Urinary bladder (tissue), 3 donors: ENCODE measurements at regions not wholly inside any gene's neighbourhood (a gene's known extent, or its start where the extent isn't known, plus 50 kb on each side); places are given as distances from the start of the nearest gene placed in this dataset.

ENCODE experiments used
- DNase-seq: peaks from one replicate; pipeline ENCODE4 v3.0.0-alpha.2; 2015; ENCODE audit errors: extremely low spot score
- H3K27ac ChIP-seq: one replicate; pipeline ENCODE4 v1.5.1; 2013; ENCODE audit warnings: low read depth, mild to moderate bottlenecking, moderate library complexity
- H3K36me3 ChIP-seq: one replicate; pipeline ENCODE4 v1.6.1; 2013; ENCODE audit warnings: mild to moderate bottlenecking, moderate library complexity; ENCODE audit not compliant: insufficient read depth
- H3K4me1 ChIP-seq: one replicate; pipeline ENCODE4 v1.6.1; 2013; ENCODE audit warnings: mild to moderate bottlenecking, moderate library complexity; ENCODE audit not compliant: insufficient read depth
- H3K4me3 ChIP-seq: one replicate; pipeline ENCODE4 v1.5.1; 2013; ENCODE audit warnings: low read depth, low read length
- WGBS: extraction: QIAGEN DNeasy Blood & Tissue Kit; methylation state at CpG from one replicate; pipeline ENCODE4 v1.1.7; 2013; 5-methylcytosine and 5-hydroxymethylcytosine counted together
- donor health status: healthy with polysubstance abuse.
- donor health status: healthy.

DNA sequence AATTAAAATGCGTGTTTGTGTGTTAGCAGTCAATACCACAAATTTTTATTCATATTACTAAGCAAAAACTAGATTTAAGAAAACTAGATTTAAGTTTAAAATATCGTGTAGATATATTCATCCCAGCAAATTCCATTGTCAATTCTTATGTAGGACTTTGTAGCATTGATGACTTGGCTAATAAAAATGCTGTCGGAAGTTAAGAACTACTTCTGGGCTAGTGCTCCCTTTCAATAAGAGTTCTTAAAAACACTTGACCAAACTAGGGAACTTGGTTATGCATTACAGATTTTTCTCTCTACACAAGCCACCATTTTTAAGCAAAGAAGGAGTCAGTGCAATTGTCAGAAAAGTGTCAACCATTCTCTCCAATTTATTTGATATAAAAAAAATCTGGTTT is 68.7 kb upstream of the RAD23B start:
- no peak for DNase-seq
- Histone ChIP-seq H3K27ac (no peak overlapping the region), H3K4me3 (no peak overlapping the region), H3K36me3 (no peaks in the 10 kb centered on the region), H3K4me1 (no peaks in the 10 kb centered on the region)
- WGBS: 95% methylated on average over 3 of the region's 3 CpGs

DNA sequence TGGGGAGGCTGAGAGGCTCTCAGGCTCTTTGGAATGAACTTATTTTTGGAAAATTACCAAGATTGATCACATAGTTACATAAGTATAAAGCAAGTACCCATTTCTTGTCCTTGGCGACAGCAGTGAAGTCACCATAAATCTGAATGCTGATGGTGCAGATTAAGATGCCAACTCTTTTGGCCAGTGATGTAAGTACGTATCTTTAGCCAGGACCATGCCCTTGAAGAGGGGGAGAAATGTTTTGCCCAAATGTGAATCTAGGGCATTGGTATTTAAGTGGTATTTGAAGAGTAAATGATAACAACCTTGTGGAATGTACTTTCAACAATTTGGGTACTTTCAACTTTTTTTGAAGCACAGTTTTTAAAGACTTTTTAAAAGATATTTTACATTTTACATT is 68.2 kb upstream of the RAD23B start:
- no peak overlapping the region for H3K27ac ChIP-seq
- 84% methylated on average over 2 of the region's 2 CpGs for WGBS
- H3K36me3 ChIP-seq: no peaks in the 10 kb centered on the region
- no peaks in the 10 kb centered on the region for H3K4me1 ChIP-seq
- H3K4me3 ChIP-seq: no peak overlapping the region
- DNase-seq: no peak

DNA sequence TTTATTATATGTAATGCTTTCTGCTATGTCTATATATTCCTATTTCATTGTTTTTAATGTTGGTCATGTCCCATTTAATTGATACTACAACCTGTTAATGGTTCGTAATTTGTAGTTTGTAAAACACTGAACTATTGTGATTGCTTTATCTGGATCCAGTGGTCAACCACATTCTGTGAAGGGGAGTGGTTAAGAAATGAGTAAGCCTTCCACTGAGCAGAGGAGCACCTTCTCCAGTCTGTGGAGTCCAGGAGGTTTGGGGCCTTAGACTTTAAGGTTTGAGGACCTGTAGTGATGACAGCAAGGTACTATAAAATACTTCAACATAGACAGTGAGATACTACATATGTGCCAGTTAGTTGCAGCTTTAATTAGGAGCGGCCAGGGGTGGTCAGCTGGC is 67.7 kb upstream of the RAD23B start:
- 94% methylated on average over 2 of the region's 2 CpGs for WGBS

DNA sequence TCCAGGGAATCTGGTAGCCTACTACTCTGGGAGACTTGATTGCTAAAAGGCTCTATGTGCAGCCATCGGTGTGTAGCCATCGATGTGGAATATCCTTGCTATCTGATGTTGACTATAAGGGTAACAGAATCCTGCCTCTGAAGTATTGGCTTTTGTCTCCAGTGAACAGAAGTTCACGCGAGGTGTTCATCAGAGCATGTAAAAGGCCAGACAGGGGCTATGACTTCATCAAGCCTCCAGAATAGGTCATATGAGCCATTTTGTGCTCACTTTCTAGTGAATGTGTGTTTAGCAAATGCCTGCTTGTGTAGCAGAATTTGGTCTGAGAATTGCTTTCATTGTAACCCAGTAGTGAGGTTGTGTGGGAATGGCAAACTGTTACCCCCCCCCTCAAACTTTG is 66.8 kb upstream of the RAD23B start:
- Histone ChIP-seq H3K27ac (no peak overlapping the region), H3K4me1 (no peaks in the 10 kb centered on the region), H3K36me3 (no peaks in the 10 kb centered on the region), H3K4me3 (no peak overlapping the region)
- WGBS: 97% methylated on average over 4 of the region's 4 CpGs
- DNase-seq: no peak

More for the DNA sequence above, 67.7 kb upstream of the RAD23B start:
- Histone ChIP-seq H3K27ac (no peak overlapping the region), H3K36me3 (no peaks in the 10 kb centered on the region), H3K4me1 (no peaks in the 10 kb centered on the region), H3K4me3 (no peak overlapping the region)
- no peak for DNase-seq

DNA sequence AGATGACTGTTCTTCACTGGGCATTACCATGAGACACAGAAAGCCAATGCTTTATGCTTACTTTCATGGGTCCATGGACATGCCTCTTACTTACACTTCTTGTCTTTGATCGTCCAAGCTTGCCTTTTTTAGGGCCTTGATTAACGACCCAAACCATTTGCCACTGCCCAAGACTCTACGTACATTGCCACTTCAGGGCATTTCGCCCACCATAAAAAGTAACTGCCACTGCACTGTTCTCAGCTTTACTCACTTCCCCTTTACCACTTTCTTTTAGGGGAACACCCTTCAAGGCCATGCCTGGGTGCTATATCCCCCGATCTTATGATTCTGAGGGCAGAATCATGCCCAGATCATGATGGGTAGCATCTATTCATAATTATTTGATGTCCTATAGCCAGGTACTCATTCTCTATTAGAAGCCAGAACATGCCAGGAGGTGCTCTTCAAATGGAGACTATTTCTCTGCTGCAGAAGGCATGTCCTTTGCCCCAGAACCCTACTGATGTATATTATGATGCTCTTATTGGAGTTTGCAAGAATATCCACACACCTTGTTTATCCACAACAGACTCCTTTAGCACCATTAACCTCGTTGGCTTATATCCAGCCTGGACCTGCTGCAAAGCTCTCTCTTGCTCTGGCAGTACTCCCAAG is 64.1 kb upstream of the RAD23B start:
- WGBS: 74% methylated on average over 6 of the region's 6 CpGs
- DNase-seq: no peak
- H3K4me1 ChIP-seq: no peaks in the 10 kb centered on the region
- no peak overlapping the region for H3K4me3 ChIP-seq
- H3K36me3 ChIP-seq: no peaks in the 10 kb centered on the region
- no peak overlapping the region for H3K27ac ChIP-seq

DNA sequence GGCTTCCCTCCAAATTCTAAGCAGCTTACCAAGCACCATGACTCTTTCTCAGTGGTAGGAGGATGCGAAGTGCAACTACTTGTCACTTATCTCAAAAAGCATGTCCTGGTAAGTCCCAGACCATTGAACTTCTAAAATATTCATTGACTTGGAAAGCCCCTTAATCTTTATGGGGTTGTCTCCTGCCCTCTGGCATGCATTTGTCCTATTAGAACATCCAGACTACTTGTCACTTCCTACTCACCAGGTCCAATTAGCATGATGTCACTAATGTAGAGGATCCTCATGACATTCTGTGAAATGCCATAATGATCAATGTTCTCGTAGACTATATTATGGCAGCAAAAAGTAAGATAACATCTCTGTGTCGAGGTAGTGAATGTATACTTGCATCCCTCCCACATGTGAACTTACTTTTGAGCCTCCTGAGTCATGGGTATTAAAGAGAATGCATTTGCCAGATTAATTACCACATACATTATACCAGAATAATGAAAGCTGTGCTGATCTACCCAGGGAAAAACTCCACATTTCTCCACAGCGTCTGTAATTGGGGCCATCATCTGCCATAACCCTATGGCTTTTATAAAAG is 63.5 kb upstream of the RAD23B start:
- H3K4me1 ChIP-seq: no peaks in the 10 kb centered on the region
- DNase-seq: no peak
- no peak overlapping the region for H3K4me3 ChIP-seq
- H3K27ac ChIP-seq: no peak overlapping the region
- 83% methylated on average over 4 of the region's 4 CpGs for WGBS
- H3K36me3 ChIP-seq: no peaks in the 10 kb centered on the region

DNA sequence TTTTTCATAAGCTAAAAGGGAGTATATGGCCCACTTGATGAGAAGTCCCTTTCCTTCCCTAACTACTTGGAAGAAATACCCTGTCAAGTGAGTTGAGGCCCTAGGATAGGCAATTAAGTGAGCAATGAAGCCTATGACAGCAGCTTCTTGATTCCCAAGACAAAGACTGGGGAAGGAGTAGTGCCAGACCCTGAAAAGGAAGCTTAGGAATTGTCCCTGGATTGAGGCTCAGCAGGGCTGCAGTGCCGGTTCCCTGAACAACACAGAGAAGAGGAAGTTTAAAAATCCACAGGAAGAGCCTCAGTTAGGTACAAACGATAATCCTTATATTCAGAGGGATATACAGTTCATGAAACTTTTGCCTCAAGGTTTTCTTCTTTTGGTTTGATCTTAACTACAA is 61.8 kb upstream of the RAD23B start:
- H3K4me1 ChIP-seq: no peaks in the 10 kb centered on the region
- no peaks in the 10 kb centered on the region for H3K36me3 ChIP-seq
- WGBS: 32% methylated on average over 2 of the region's 2 CpGs
- DNase-seq: no peak
- H3K27ac ChIP-seq: no peak overlapping the region
- H3K4me3 ChIP-seq: no peak overlapping the region

- Histone ChIP-seq H3K27ac (no peak overlapping the region), H3K36me3 (no peaks in the 10 kb centered on the region), H3K4me3 (no peak overlapping the region), H3K4me1 (no peaks in the 10 kb centered on the region)
- no peak for DNase-seq
- WGBS: 38% methylated on average over 7 of the region's 7 CpGs
Observed at GRCh38 chr9:107222020-107222522, 61.0 kb upstream of the RAD23B start.

- WGBS: 81% methylated on average over 2 of the region's 2 CpGs
- Histone ChIP-seq H3K27ac (no peak overlapping the region), H3K4me1 (no peaks in the 10 kb centered on the region), H3K4me3 (no peak overlapping the region), H3K36me3 (no peaks in the 10 kb centered on the region)
- DNase-seq: no peak
Observed at GRCh38 chr9:107223381-107223780, 59.7 kb upstream of the RAD23B start.

DNA sequence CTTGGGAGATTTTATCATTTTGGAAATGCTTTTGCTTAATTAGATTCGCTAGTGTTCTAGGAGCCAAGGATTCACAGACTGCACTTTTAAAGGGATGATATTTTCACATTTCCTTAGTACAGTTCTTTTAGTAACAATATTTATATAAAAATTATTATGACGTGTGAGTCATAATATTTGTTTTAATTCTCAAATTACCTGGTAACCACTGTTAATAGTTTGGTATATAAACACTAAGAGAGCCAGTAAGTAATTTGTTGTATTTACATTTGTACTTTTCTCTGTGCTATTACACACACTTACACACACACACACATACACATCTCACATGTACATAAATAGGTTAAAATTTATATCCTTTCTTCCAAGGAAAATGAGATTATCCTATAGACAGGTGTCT is 58.8 kb upstream of the RAD23B start:
- Histone ChIP-seq H3K36me3 (no peaks in the 10 kb centered on the region), H3K27ac (no peak overlapping the region), H3K4me3 (no peak overlapping the region), H3K4me1 (no peaks in the 10 kb centered on the region)
- 69% methylated on average over 2 of the region's 2 CpGs for WGBS
- DNase-seq: no peak

DNA sequence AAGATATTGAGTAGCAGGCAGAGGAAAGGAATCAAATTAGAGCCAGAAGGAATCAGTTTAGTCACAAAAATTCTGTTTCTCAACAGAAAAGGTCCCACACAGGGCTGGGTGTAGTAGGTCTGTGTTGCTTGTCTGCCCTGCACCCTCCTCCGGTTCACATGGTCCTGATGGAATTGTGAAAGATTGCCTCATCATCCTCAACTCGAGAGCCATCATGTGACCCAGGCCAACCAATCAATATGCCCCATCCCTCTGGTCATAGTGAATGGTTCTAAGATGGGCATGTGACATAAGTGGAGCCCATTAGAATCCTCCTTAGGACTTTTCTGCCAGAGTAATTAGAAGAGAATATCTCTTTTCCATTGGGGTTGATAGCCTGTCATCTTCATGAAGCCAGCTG is 56.7 kb upstream of the RAD23B start:
- H3K27ac ChIP-seq: no peak overlapping the region
- no peak for DNase-seq
- WGBS: 88% methylated on average over 2 of the region's 2 CpGs

DNA sequence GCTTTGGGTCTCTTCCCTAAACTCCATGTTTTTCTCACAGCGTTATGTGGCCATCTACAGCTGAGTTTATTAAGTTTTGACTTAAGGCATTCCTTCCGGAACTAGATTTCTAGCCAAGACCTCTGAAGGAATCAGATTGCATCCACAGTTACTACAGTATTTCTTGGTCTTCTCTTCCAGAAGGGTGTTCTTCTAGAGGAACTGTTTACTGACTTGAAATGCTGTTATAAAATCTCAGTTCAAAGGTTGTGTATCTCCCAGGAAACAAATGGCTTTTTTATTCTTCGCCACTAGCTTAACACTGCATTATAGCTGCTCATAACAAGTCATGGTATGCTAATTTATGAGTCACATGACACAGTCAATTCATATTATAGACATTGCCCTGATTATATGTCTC is 55.3 kb upstream of the RAD23B start:
- Histone ChIP-seq H3K36me3 (no peaks in the 10 kb centered on the region), H3K4me3 (no peak overlapping the region), H3K27ac (no peak overlapping the region), H3K4me1 (no peaks in the 10 kb centered on the region)
- 50% methylated on average over 3 of the region's 3 CpGs for WGBS
- no peak for DNase-seq

More for the DNA sequence above, 56.7 kb upstream of the RAD23B start:
- H3K4me3 ChIP-seq: no peak overlapping the region
- H3K4me1 ChIP-seq: no peaks in the 10 kb centered on the region
- H3K36me3 ChIP-seq: no peaks in the 10 kb centered on the region

DNA sequence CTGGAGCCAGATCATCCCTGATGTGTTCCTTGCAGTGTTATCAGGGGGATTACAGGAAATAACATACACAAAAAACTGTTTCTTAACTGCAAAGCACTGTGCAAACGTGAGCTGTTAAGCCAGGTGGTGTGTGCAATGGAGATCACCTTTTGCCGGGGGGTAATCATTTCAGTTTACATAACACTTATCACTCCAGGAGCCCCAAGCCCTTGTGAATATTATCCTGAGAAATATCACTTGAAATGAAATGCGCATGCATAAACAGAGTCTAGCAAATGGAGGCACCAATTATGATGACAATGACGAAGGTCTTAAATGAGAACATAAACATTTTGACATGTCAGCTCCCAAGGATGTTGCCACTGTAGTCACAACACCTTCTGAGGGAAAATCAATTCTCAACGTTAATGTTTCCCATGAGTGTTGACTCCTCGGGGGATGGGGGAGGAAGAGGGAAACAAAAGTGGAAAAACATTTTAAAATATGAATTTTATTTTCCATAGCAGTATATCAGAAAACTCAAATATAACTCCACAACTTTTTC is 54.5 kb upstream of the RAD23B start:
- DNase-seq: no peak
- Histone ChIP-seq H3K4me3 (no peak overlapping the region), H3K36me3 (no peaks in the 10 kb centered on the region), H3K4me1 (no peaks in the 10 kb centered on the region), H3K27ac (no peak overlapping the region)
- WGBS: 63% methylated on average over 6 of the region's 6 CpGs

DNA sequence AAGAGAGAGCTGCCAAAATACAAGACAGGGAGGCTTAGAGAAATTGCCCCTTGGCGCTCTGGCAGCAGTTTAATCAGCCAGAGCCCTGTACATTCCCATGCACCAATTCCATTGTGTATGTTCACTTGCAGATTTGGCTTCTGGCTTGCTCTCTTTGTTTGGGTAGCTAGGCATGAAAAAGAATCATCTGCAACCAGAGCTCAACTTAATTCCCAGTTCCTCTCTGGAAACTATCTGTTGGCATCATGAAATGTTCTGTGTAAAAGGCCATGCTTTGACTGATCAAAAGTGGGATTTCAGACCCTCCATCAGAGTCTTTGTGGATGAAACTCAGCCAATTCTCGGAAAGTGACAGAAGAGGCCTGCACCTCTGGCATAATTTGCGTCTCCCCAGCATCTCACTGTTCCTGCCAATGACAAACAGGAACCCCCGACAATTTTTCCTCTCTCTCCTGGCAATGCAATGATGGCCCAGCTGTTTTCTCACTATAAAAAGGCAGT is 53.8 kb upstream of the RAD23B start:
- Histone ChIP-seq H3K4me1 (no peaks in the 10 kb centered on the region), H3K27ac (no peak overlapping the region), H3K4me3 (no peak overlapping the region), H3K36me3 (no peaks in the 10 kb centered on the region)
- no peak for DNase-seq
- 62% methylated on average over 4 of the region's 4 CpGs for WGBS
